MM.1S (cell line): ENCODE measurements at regions not wholly inside any gene's neighbourhood (a gene's known extent, or its start where the extent isn't known, plus 50 kb on each side); places are given as distances from the start of the nearest gene placed in this dataset.

ENCODE experiments used
- EZH2 ChIP-seq: fragments of 300-600 bp; sonication (generic); optimal IDR thresholded peaks from 2 replicates; pipeline ENCODE3; 2017; ENCODE audit warnings: low read depth, mild to moderate bottlenecking, antibody characterized with exemption, low read length, mixed read lengths
- TF ChIP-seq, protein P1 (sequence below): fragments of 300-600 bp; sonication (generic); IDR thresholded peaks from 2 replicates; pipeline ENCODE4 v1.5.1; 2016; ENCODE audit warnings: antibody characterized with exemption, low read length, mixed read lengths

DNA sequence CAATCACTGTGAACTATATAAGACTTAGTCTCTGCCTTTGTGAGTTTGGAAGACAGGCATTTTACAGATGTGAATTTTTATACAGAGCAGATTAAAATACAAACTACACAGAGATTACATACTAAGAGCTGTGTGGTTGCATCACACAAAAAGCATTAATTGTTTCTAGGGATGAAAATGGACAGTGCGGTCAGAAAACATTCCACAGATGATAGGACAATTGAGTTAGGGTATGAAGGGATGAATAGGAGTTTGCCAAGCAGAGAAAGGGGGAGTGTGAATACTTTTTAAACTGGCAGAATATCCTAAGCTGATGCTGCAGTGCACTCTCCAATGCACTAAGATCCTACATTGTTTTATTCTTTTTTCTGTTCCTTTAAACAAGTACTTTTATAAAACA, 345.8 kb downstream of the VRK1 start:
- TF ChIP-seq, protein P1, sequence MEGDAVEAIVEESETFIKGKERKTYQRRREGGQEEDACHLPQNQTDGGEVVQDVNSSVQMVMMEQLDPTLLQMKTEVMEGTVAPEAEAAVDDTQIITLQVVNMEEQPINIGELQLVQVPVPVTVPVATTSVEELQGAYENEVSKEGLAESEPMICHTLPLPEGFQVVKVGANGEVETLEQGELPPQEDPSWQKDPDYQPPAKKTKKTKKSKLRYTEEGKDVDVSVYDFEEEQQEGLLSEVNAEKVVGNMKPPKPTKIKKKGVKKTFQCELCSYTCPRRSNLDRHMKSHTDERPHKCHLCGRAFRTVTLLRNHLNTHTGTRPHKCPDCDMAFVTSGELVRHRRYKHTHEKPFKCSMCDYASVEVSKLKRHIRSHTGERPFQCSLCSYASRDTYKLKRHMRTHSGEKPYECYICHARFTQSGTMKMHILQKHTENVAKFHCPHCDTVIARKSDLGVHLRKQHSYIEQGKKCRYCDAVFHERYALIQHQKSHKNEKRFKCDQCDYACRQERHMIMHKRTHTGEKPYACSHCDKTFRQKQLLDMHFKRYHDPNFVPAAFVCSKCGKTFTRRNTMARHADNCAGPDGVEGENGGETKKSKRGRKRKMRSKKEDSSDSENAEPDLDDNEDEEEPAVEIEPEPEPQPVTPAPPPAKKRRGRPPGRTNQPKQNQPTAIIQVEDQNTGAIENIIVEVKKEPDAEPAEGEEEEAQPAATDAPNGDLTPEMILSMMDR = no peak
- no peak for TF ChIP-seq EZH2
